COLO668 (cell line): ENCODE measurements at regions not wholly inside any gene's neighbourhood (a gene's known extent, or its start where the extent isn't known, plus 50 kb on each side); places are given as distances from the start of the nearest gene placed in this dataset.
A peak's percentile ranks its signal among the peaks of the same experiment; 100 is the strongest.

Experiments
- DNase-seq: peaks from one replicate; lab custom pipeline; 2025; ENCODE audit not compliant: unreplicated experiment; lab: John Stamatoyannopoulos, UW

DNA sequence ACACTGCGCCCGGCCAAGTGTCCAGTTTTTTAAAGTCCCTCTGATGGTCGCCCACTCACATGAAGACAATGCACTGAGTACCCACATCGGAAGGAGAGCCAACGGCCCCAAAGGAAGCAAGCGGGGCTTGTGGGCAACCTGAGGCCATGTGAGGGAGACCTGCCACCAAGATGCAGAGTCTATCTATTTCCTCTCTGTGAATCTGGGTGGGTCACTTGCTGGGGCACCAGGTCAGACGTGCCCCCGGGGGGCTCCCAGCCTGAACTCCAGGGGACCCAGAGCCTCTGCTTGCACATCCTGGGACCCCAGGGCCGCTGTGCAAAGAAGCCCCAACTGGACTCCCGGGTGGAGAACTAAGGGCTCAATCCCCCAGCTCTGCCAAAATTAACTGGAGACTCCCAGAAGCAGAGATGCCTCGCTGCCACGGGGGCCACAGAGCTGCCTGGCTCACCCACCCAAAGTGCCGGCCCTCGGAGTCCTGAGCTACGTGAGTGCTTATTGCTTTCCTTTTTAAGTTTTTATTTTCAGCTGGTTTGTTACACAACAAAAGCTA, 106.4 kb downstream of the BRD1 start:
- no peak for DNase-seq

DNA sequence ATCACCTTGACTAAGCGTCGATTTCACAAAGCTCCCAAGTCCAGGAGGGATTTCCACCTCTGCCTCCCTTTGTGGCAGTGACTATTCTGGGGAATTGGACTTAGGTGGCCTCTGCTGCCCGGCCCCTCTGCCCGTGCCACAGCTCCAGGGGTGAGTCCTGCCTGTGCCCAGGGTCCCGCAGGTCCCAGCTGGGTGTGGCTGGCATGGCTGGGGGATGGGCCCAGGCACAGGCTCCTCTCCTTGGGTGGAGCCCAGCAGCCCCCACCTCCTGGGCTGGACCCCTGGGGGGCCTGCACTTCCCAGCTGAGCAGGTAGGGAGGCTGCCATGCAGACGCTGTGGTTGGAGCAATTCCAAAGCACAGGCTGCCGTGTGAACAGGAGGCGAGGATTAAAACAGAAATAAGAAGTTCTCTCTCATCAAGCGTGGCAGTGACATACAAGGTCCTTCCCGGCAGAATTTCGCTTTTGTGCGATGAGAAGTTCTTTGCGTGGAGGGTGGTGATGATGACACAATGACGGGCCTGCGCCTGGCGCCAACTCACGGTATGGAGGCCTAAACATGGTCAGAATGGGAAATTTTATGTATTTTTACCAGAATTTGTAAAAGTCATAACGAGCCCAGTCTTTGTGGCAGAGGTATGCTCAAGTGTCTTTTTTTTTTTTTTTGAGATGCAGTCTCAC, 107.3 kb downstream of the BRD1 start:
- DNase-seq = no peak

DNA sequence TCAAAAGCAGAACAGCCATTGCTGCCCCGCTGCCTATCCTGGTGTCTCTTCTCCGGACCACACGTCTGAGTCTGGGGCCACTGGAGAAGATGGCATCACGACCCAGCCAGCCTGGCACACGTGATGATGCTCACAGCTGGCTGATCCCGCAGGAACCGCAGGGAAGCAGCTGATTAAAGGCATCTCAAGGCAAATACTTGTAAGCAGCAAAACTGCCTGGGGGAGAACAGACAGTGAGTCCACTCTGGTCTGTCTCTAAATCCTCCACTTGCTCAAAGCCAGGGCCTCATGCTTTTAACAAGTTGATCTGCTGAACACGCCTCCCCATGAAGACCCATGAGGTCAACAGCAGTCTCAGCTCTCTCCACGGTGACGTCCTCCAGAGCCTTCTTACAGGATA, 108.6 kb downstream of the BRD1 start:
- DNase-seq = no peak

DNA sequence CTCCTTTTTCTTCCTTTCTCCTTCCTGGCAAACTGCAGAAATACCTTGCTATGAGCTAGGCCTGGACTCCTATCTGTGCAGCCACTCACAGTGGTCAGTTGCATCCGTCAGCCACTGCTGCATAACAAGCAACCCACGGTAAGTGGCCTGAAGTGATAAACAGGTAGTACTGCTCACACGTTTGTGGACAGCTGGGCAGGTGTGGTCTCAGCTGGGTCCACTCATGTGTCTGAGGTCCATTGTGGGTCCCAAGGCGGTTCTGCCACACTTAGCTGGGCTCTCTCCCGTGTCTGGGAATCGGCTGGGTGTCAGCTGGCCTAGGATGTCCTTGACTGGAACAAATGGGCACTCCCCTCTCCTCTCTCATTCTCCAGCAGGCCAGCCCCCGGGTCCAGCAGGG, 109.3 kb downstream of the BRD1 start:
- no peak for DNase-seq

DNA sequence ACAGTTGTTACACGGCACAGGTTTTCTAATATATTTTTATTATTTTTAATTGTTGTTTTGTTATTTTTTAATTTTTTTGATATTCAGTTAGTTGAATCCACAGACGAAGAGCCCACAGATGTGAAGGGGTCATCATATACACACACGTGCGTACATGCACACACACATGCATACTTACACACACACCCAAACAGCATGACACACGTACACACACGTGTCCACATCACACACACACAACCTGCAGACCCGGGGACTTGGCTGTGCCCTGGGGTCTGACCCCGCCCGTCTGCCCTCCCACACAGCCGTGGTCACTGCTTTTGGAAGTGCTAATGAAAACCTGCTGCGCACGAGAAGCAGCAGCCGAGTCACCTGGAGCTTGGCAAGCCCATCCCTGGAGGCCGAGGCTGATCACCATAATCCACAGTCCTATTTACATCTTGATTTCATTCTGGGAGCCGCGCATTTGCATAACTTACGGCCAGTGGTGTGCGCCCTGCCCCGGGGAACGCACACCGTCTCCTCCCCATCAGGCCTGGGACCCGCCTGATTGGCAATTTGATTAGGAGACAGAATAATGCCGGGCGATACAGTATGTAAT, 110.3 kb downstream of the BRD1 start:
- no peak for DNase-seq

DNA sequence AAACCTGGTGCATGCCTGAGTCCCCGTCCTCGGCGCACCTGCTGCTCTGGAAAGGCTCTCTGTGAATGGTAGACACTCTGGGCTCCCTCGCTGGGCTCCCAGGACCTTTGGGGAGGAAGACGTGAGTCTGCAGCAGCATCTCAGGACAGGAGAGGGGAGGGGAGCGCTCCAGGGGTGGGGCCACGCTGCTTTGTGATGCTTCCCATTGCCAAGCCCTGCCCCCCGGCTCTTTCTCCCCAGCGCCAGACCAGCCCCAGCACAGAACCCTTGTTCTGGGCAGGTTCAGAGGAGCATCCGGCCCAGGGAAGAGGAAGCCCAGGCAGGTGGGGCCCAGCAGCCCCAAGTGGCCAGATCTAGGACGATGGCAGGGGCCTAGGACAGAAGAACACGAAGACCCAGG, 111.2 kb downstream of the BRD1 start:
- no peak for DNase-seq

DNA sequence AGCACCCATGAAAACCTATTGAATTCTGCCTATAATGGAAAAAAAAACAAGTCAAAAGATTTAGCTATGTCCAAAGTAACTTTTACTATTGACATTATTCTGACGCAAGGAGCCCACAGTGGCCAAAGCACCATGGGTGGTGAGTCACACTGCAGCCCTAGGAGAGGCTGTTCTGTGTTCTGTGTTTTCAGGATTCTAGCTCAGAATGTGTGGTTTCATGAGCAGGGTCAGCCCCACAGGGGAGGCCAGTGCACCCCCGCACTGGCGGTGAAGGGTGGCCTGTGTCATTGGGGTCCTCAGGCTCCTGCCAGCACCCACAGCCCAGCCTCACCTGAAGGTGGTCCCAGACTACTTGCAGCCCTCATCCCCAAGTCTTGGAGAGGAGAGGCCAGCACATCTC, 112.2 kb downstream of the BRD1 start:
- DNase-seq = no peak

DNA sequence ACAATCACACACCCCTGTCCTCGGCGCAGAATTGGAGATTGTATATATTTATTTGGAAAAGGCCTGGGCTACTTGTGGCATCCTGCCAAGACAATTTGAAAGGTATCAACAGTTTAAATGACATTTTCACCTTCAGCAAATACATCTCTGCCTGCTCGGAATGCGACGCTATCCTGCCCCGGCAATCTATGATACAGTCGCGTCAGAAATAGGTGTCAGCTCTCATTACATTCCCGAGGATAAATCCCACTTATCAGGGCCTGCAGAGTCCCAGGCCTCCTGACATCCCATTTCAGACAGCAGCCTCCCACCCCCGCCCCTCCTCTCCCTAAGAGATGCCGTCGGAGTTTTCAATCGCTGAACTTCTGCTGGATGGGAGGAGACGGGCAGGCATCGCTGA, 114.7 kb downstream of the BRD1 start:
- no peak for DNase-seq

DNA sequence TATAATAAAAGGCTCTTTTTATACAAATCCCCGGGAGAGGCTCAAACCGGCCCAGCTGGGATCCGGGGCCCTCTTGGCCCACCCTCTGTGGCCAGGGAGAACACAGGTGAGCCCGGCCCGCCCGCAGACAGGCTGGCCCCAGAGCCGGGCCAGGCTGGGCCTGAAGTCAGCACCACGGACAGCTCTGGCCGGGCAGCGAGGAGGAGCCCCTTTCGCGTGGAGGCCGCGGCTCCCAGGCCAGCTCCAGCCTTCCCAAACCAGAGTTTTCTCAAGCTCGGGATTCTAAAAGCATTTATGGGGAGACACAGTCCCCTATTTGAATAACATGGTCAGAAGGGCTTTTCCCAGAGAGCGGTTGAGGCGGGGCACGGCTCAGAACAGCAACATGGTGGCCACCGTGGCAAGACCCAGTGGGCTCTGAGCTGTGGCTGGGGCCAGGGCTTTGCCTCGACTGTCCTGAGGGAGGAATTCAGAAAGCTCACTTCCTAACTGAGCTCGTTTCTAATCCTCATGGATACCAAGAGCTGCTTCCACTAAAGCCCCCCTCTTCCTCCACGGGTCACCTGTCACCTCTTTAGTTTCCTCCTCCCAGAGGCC, 115.4 kb downstream of the BRD1 start:
- no peak for DNase-seq

DNA sequence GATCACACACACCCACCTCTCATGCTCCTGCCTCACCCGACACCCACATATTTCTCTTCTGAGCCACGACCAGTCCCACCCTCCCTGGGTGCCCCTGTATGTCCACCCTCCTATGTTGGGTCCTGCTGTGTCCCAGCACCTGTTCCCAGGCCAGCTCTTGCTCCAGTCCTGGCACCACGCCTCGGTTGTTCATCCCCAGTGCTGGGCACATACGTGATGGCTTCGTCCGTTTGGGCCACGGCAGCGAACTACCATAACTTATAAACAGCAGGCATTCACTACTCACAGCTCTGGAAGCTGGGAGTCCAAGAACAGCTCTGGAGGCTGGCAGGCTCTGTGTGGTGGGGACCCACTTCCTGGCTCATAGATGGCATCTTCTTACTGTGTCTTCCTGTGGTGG, 116.9 kb downstream of the BRD1 start:
- DNase-seq = no peak

DNA sequence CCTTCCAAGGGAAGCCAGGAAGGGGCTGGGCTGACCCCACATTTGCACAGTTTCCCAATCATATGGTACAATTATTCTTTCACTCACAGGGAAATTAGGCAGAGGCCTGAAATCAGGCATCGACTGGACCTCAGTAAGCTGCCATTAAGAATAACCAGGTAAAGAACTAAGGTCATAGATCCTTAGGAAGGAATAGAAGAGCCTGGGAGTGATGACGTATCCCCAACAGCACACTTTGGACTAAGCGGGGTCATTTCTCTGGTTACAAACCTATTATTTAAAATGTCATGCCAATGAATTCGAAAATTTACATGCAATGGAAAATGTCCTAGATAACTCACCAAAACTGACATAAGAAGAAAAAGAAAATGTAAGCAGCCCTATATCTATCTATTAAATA, 118.2 kb downstream of the BRD1 start:
- no peak for DNase-seq

DNA sequence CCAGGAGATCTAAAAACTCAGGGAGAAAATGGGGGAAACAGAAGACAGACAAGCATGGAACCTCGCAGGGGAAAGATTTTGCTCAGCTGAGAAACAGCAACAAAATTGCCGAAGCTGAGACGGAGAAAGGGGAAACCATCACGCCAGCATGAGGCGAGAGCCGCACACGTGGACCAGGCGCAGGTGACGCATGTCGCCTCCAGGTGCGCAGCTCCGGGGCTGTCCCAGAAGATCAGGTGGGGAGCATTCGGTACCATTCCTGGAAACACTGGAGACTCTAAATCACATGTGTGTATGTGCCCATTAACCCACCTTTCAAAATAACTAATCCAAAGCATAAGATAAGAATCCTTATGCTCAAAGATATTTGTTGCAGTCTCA, 121.7 kb downstream of the BRD1 start:
- peak; percentile 40 for DNase-seq

DNA sequence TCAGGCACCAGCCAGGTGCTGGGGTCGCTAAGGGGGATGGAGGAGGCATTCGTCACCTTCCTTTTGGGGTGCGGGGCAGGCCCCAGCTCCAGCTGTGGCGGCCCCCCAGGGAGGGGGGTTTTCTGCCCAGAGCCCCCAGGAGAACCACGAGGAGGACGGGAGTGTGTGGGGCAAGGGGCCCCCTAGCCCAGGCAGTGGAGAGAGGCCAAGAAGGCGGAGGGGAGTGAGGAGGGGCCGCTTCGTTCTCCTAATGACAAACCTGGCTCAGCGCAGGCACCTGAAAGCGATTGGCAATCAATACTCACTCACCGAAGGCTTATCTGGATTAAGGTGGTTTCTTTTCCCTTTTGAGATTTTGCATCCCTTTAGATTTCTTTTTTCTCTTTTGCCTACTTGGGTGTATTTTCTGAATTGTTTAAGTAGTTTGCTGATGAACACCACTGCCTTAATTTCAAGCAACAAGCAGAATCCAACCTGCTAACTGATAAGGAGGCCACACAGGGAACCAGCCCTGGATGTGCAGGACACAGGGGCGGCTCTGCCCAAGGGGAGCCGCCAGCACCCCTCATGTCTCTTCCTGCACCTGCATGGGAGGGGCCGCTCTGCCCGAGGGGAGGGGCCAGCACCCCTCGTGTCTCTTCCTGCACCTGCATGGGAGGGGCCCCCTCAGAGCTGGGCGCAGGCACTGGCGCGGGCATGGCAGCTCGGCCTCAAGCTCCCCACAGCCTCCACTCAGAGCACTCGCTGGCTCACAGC, 122.3 kb downstream of the BRD1 start:
- peak; percentile 20 for DNase-seq

DNA sequence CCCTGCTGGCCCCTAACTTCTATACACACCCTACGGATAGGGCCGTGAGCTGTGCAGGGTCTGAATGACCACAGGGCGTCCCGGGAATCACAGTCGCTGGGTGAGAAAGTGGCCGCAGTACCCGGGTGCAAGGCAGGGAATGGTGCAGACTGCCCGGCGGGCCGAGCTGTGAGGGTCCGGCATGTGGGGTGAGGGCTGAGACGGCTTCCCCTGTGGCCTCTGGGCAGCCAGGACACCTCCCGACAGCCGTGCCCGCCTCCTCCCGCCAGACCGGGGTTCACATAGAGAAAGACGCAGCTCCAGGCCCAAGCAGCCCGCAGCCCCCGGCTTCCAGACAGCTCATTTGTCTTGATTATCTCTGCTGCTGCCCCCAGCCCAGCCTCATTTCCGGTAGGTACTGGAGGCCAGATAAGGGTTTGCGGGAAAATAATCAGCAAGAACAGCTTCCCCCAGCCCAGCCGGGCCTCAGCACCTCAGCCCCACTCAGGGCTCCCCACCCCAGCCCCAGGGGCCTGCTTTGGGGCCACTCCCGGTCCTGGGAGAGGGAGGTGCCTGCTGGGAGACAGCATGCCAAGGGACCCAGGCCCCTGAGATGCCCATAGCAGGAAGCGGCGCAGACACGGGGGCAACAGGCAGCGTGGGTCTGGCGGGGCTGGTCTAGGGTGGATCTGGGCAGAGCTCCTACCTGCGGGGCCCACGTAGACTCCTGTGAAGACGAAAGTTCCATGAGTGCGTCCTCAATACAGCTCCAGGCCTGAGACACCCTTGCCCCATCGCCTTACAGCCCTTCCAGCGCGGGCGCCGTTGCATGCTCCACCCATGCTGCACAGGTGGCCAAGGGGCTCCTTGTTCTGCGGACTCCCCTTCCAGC, 123.1 kb downstream of the BRD1 start:
- DNase-seq = no peak

DNA sequence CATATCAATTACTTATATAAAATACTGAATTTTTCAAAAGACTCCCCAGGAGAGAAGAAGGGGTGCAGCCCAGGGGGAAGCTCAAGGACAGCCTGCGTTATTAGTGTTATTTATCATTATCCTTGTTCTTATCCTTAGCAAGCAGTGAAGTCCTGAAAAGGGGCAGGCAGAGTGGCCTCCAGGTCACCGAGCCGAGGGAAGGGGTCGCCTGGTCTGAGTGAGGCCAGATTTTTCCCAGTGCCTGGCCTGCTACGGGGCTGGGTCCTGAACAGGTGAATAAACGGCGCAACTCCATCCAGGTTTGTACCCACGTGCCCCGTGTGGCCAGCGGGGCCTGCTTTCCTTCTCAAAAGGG, 123.7 kb downstream of the BRD1 start:
- no peak for DNase-seq

DNA sequence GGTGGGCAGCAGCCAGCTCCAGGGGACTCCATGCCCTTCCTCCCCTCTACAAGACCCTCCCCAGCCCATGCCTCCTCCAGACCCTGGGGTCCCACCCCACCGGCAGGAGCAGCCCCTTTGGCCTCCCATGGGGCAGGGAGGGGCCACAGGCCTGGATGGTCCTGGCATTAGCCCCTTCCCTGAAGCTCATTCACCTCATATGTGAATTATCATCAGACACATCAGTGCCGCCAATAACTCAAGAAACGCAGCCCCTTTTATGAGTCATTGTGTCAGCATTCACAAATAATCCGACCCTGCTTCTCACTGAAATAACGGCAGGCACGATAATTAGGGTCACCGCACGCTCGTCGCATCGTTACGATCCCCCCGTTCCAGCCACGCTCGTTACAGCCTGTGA, 124.2 kb downstream of the BRD1 start:
- no peak for DNase-seq

DNA sequence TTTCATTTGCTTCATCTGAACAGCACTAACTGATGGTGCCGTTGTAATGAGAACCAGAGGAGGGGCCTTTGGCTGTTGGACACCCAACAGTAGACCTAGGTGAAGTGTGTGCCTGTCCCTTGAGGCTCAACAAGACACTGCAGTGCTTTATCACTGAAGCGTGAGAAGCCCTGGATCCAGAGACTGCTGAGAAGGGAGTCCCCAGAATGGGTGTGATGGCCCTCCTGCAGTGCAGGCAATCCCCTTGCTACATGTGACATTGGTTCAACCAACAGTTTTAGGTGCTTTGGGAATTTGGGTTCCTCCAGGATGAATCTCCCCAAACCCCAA, 125.6 kb downstream of the BRD1 start:
- DNase-seq = no peak

DNA sequence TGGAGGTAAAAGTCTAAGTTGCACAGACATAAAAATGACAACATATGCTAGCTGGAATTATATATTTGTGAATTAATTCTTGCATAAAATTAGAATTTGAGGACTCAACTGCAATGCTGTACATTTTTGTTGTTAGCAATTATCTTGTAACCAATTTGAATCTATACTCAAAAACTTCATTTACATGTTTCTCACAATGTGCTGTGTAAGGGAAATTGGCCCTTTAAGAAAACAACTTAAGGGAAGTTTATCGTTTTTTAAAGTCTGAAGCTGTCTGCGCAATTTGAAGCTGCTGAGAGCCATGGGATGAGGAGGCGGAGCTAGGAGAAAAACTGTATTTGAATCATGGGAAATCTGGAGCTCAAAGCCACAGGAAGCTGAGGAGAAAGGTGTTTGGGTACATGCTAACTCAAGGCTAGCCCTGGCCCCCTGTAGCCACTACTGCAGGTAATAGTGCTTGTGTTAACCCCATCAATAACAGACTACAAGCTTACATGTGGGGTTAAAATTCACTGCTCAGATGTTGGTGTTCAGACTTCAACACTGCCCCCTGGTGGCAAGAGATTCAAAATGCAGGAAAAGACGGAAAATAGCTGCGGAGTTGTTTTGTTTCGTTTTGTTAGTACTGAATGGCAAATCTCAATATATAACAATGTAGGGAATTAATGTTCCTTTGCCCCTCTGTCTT, 126.1 kb downstream of the BRD1 start:
- DNase-seq = no peak

DNA sequence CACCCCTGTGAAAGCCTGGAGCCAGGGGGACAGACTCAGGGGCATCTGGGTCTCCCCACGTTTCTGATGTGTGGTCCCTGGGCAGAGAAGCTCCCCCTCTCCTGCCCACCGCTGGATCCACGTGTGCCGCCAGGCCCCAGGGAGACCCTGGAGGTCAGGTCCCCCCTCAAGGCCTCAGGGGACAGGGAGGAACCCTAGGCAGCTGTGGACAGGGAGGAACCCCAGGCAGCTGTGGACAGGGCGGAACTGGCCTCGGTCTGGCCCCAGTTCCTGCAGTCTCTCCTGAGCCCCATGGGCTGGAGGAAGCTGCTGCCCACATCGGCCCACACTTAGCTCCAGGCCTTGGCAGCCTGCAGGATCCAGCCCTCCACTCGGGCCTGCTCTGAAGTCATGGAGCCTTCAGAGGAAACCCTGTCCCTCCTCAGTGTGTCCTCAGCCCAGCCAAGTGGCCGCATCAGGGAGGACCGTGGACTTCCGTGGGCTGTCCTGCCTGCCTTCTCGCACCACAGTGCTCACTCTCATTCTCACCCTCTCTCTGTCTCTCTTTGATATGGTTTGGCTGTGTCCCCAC, 127.7 kb downstream of the BRD1 start:
- no peak for DNase-seq

DNA sequence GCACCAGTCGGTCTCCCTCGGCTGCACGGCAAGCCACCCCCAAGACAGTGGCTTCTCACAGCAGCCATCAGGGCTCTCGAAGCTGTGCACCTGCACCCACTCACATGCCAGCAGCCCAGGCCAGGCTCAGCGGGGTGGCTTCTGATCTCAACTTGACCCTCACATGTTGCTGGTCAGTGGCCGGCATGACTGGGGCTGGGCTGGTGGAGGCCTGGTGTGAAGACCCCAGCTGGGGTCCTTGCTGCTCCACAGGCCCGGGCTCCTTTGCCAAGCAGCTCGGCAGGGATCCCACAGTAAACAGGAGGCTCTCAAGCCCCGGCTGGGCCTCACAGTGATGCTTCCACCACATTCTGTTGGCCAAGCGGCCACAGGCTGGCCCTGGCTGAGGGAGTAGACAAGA, 128.2 kb downstream of the BRD1 start:
- DNase-seq = no peak
